GM19328 (cell line): ENCODE measurements at regions not wholly inside any gene's neighbourhood (a gene's known extent, or its start where the extent isn't known, plus 50 kb on each side); places are given as distances from the start of the nearest gene placed in this dataset.

ENCODE experiments used
- ATAC-seq: cut with Tn5 transposase; IDR thresholded peaks from one replicate; pipeline ENCODE4 v1.9.1; 2021; ENCODE audit warnings: mild to moderate bottlenecking, moderate library complexity; ENCODE audit not compliant: unreplicated experiment

- ATAC-seq: no peak
Measured at GRCh38 chr13:80040196-80040980, 300.5 kb downstream of the SPRY2 start.

- ATAC-seq: peak; percentile 47
Measured at GRCh38 chr13:80039000-80039399, 301.9 kb downstream of the SPRY2 start.

- ATAC-seq: no peak
Measured at GRCh38 chr13:80038371-80038770, 302.6 kb downstream of the SPRY2 start.

GRCh38 chr13:80037505-80037888, 303.4 kb downstream of the SPRY2 start:
- ATAC-seq: peak; percentile 56

- ATAC-seq: peak; percentile 40
Measured at GRCh38 chr13:80036845-80037504, 304.0 kb downstream of the SPRY2 start.

- ATAC-seq: no peak
Measured at GRCh38 chr13:80035096-80035495, 305.8 kb downstream of the SPRY2 start.

- ATAC-seq: no peak
Measured at GRCh38 chr13:80033951-80034350, 307.0 kb downstream of the SPRY2 start.

GRCh38 chr13:80033286-80033685, 307.6 kb downstream of the SPRY2 start:
- no peak for ATAC-seq

GRCh38 chr13:80030491-80030890, 310.4 kb downstream of the SPRY2 start:
- ATAC-seq: no peak

- no peak for ATAC-seq
Measured at GRCh38 chr13:80029170-80029569, 311.8 kb downstream of the SPRY2 start.

- ATAC-seq: no peak
Measured at GRCh38 chr13:80022146-80022545, 318.8 kb downstream of the SPRY2 start.

- ATAC-seq: peak; percentile 62
Measured at GRCh38 chr13:80012251-80012650, 328.7 kb downstream of the SPRY2 start.

- ATAC-seq: no peak
Measured at GRCh38 chr13:80011448-80012212, 329.3 kb downstream of the SPRY2 start.

- ATAC-seq: no peak
Measured at GRCh38 chr13:80010846-80011245, 330.1 kb downstream of the SPRY2 start.

- ATAC-seq: no peak
Measured at GRCh38 chr13:80010286-80010831, 330.6 kb downstream of the SPRY2 start.

GRCh38 chr13:80009760-80010159, 331.2 kb downstream of the SPRY2 start:
- ATAC-seq: no peak

GRCh38 chr13:80006940-80007339, 334.0 kb downstream of the SPRY2 start:
- ATAC-seq: no peak

- ATAC-seq: no peak
Measured at GRCh38 chr13:80001510-80001842, 339.4 kb downstream of the SPRY2 start.

- ATAC-seq: no peak
Measured at GRCh38 chr13:80000684-80001509, 340.0 kb downstream of the SPRY2 start.

GRCh38 chr13:79999601-80000000, 341.3 kb downstream of the SPRY2 start:
- no peak for ATAC-seq
